Stimulated activated CD8-positive, alpha-beta memory T cell treated with anti-CD3 and anti-CD28 coated beads, Interleukin-7, amount 100 ng/mL, for 4 hours (primary cell): ENCODE measurements at regions not wholly inside any gene's neighbourhood (a gene's known extent, or its start where the extent isn't known, plus 50 kb on each side); places are given as distances from the start of the nearest gene placed in this dataset.
"Not testable (repeated sequence)": the region's sequence is repeated elsewhere in the genome, so short reads cannot be mapped to it uniquely, and the experiment has no call there.

Experiments
- DNase-seq, 2 donors: peaks; one replicate each; pipeline ENCODE4 v3.0.0-alpha.2; 2020; ENCODE audit warnings: low read depth in 2 of 2

GRCh38 chr2:217593732-217594131 lies 409.1 kb downstream of the TNS1 start:
- DNase-seq: no peak

GRCh38 chr2:217588266-217588665 lies 414.5 kb downstream of the TNS1 start:
- no peak for DNase-seq

GRCh38 chr2:217585362-217585761 lies 417.4 kb downstream of the TNS1 start:
- no peak for DNase-seq

GRCh38 chr2:217580407-217580806 lies 422.4 kb downstream of the TNS1 start:
- not testable (repeated sequence) for DNase-seq

GRCh38 chr2:217573571-217573970 lies 429.2 kb downstream of the TNS1 start:
- no peak for DNase-seq

GRCh38 chr2:217570394-217570793 lies 432.4 kb downstream of the TNS1 start:
- DNase-seq: no peak

- no peak for DNase-seq
Observed at GRCh38 chr2:217568289-217568971, 434.4 kb downstream of the TNS1 start.

- no peak for DNase-seq
Observed at GRCh38 chr2:217563565-217563964, 439.2 kb downstream of the TNS1 start.

- no peak for DNase-seq
Observed at GRCh38 chr2:217562871-217563480, 439.8 kb downstream of the TNS1 start.

GRCh38 chr2:217559084-217559483 lies 443.7 kb downstream of the TNS1 start:
- DNase-seq: no peak

GRCh38 chr2:217555081-217555876 lies 447.5 kb downstream of the TNS1 start:
- DNase-seq: no peak

- DNase-seq: no peak
Observed at GRCh38 chr2:217553679-217554078, 449.1 kb downstream of the TNS1 start.

GRCh38 chr2:217553202-217553601 lies 449.6 kb downstream of the TNS1 start:
- DNase-seq: no peak

- DNase-seq: no peak
Observed at GRCh38 chr2:217552081-217552480, 450.7 kb downstream of the TNS1 start.

- DNase-seq: no peak
Observed at GRCh38 chr2:217551252-217551899, 451.4 kb downstream of the TNS1 start.

- no peak for DNase-seq
Observed at GRCh38 chr2:217539126-217539525, 463.7 kb downstream of the TNS1 start.

GRCh38 chr2:217538719-217539118 lies 464.1 kb downstream of the TNS1 start:
- no peak for DNase-seq

- DNase-seq: no peak
Observed at GRCh38 chr2:217535957-217536708, 466.7 kb downstream of the TNS1 start.

GRCh38 chr2:217530392-217531090 lies 472.3 kb downstream of the TNS1 start:
- no peak for DNase-seq

GRCh38 chr2:217529271-217529670 lies 473.5 kb downstream of the TNS1 start:
- DNase-seq: no peak

- no peak for DNase-seq
Observed at GRCh38 chr2:217527590-217528202, 475.1 kb downstream of the TNS1 start.
